WERI-Rb-1 (cell line): ENCODE measurements at regions not wholly inside any gene's neighbourhood (a gene's known extent, or its start where the extent isn't known, plus 50 kb on each side); places are given as distances from the start of the nearest gene placed in this dataset.
A peak's percentile ranks its signal among the peaks of the same experiment; 100 is the strongest.

ENCODE experiments used
- DNase-seq: peaks from one replicate; pipeline ENCODE4 v3.0.0-alpha.2; 2020
- H3K27ac ChIP-seq: fragments of 250-450 bp; sonication (Bioruptor Pico); 2 replicates; pipeline ENCODE4 v1.5.1; 2020; ENCODE audit warnings: mild to moderate bottlenecking, moderate library complexity
- H3K27me3 ChIP-seq: fragments of 250-450 bp; sonication (Bioruptor Pico); 2 replicates; pipeline ENCODE4 v1.5.1; 2021; ENCODE audit warnings: mild to moderate bottlenecking, low read depth, moderate library complexity; ENCODE audit not compliant: insufficient read depth, severe bottlenecking
- H3K36me3 ChIP-seq: fragments of 250-450 bp; sonication (Bioruptor Pico); 2 replicates; pipeline ENCODE4 v1.5.1; 2020; ENCODE audit warnings: mild to moderate bottlenecking, moderate library complexity
- H3K4me3 ChIP-seq: 2 replicates; pipeline ENCODE4 v1.5.1; 2011; ENCODE audit warnings: low read depth, mild to moderate bottlenecking, control low read depth, low read length
- H3K9me3 ChIP-seq: fragments of 250-450 bp; sonication (Bioruptor Pico); 2 replicates; pipeline ENCODE4 v1.5.1; 2021; ENCODE audit warnings: mild to moderate bottlenecking, moderate library complexity; ENCODE audit not compliant: severe bottlenecking
- TF ChIP-seq, protein P1 (sequence below): IDR thresholded peaks from 2 replicates; pipeline ENCODE4 v1.5.1; 2011; ENCODE audit warnings: low read depth, mild to moderate bottlenecking, control low read depth, inconsistent platforms, low read length

- Histone ChIP-seq H3K36me3 (no peaks in the 10 kb centered on the region), H3K4me3 (no peak overlapping the region), H3K9me3 (no peaks in the 10 kb centered on the region), H3K27me3 (no peaks in the 10 kb centered on the region), H3K27ac (0 out of 2 replicates have a peak overlapping the region, but pooled peaks have one; percentile 6)
- TF ChIP-seq, protein P1, sequence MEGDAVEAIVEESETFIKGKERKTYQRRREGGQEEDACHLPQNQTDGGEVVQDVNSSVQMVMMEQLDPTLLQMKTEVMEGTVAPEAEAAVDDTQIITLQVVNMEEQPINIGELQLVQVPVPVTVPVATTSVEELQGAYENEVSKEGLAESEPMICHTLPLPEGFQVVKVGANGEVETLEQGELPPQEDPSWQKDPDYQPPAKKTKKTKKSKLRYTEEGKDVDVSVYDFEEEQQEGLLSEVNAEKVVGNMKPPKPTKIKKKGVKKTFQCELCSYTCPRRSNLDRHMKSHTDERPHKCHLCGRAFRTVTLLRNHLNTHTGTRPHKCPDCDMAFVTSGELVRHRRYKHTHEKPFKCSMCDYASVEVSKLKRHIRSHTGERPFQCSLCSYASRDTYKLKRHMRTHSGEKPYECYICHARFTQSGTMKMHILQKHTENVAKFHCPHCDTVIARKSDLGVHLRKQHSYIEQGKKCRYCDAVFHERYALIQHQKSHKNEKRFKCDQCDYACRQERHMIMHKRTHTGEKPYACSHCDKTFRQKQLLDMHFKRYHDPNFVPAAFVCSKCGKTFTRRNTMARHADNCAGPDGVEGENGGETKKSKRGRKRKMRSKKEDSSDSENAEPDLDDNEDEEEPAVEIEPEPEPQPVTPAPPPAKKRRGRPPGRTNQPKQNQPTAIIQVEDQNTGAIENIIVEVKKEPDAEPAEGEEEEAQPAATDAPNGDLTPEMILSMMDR, result no peak
- no peak for DNase-seq
Measured at GRCh38 chr1:90799326-90799725, 82.2 kb upstream of the BARHL2 start.

GRCh38 chr1:90798883-90799282, 81.8 kb upstream of the BARHL2 start:
- H3K9me3 ChIP-seq, result no peaks in the 10 kb centered on the region
- TF ChIP-seq, protein P1, result no peak
- DNase-seq, result no peak
- no peak overlapping the region for H3K4me3 ChIP-seq
- no peaks in the 10 kb centered on the region for H3K27me3 ChIP-seq
- H3K27ac ChIP-seq, result no peak overlapping the region
- H3K36me3 ChIP-seq, result no peaks in the 10 kb centered on the region

DNA sequence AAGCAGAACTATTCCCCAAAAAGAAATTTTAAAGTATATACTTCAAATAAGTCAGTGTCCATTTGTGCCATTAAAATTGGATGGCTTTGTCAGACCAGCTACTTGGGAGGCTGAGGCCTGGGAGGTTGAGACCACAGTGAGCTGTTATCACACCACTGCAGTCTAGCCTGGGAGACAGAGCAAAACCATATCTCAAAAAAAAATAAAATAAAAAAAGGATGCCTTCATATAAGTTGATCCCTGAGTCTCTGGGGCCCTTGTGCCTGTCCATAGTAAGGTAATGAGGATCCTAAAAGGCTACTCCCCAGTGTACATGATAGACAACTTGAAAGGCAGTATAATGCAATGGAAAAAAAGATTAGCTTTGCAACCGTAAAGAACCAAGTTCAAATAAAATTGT, 81.2 kb upstream of the BARHL2 start:
- H3K27ac ChIP-seq, result no peak overlapping the region
- DNase-seq, result no peak
- H3K9me3 ChIP-seq, result no peaks in the 10 kb centered on the region
- H3K4me3 ChIP-seq, result no peak overlapping the region
- no peaks in the 10 kb centered on the region for H3K27me3 ChIP-seq
- TF ChIP-seq, protein P1, result no peak
- no peaks in the 10 kb centered on the region for H3K36me3 ChIP-seq

DNA sequence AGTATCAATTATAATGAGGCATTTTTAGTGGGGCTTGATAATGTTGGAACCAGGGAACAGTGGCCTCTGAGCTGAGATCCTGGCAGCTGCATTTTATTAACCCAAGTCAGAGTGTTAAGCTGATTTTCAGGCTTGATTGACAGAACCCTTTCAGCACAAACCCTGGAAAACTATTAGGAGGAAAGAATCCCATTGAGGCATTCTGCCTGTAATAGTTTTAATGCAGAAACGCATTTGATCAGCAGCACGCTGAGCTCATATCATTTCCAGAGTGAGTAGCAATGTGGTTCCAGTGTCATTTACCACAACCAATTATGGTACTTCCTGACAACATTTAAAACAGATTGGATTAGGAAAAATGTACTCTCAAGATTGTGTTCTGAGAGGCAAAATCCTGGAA, 78.3 kb upstream of the BARHL2 start:
- DNase-seq, result no peak
- Histone ChIP-seq H3K9me3 (peaks cover under 1% of the 10 kb centered on the region), H3K27me3 (no peaks in the 10 kb centered on the region), H3K4me3 (no peak overlapping the region), H3K36me3 (no peaks in the 10 kb centered on the region), H3K27ac (no peak overlapping the region)
- TF ChIP-seq, protein P1, result no peak

DNA sequence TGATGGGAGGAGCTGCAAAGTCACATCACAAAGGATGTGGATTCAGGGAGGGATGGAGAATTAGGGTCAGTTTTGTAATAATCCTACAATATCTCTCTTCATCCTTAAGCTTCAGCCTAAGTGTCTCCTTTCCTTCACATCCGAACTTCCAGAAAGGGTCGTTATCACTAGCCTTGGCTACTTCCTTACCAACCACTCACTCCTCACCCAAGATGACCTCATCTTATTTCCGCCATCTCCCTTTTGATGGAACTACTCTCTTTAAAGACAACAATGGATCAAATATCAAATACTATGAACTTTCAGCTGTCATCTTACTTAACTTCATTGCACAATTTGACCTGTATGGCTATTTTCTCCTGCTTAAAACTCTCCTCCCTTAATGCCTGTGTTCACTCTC, 69.6 kb upstream of the BARHL2 start:
- H3K27me3 ChIP-seq, result no peaks in the 10 kb centered on the region

More for the DNA sequence above, 69.6 kb upstream of the BARHL2 start:
- Histone ChIP-seq H3K9me3 (peaks cover 6% of the 10 kb centered on the region), H3K4me3 (no peak overlapping the region), H3K36me3 (no peaks in the 10 kb centered on the region), H3K27ac (no peak overlapping the region)
- TF ChIP-seq, protein P1, result no peak
- DNase-seq, result no peak
